Activated CD4-positive, alpha-beta T cell treated with anti-CD3 and anti-CD28 coated beads, Interleukin-2, Interleukin-4, amounts not matched to agents 100 ng/mL and 50 ng/mL, durations not matched to agents 16 hours and 8 hours (primary cell): ENCODE measurements at regions not wholly inside any gene's neighbourhood (a gene's known extent, or its start where the extent isn't known, plus 50 kb on each side); places are given as distances from the start of the nearest gene placed in this dataset.
"Not testable (repeated sequence)": the region's sequence is repeated elsewhere in the genome, so short reads cannot be mapped to it uniquely, and the experiment has no call there.

Experiments
- DNase-seq: peaks from one replicate; pipeline ENCODE4 v3.0.0-alpha.2; 2020; ENCODE audit warnings: low spot score

GRCh38 chr20:30511322-30512030 lies 746.0 kb upstream of the DEFB115 start:
- DNase-seq = no peak

GRCh38 chr20:30513050-30513628 lies 744.3 kb upstream of the DEFB115 start:
- no peak for DNase-seq

GRCh38 chr20:30515915-30516314 lies 741.5 kb upstream of the DEFB115 start:
- DNase-seq = not testable (repeated sequence)

GRCh38 chr20:30518906-30519305 lies 738.6 kb upstream of the DEFB115 start:
- not testable (repeated sequence) for DNase-seq

GRCh38 chr20:30521686-30522415 lies 735.6 kb upstream of the DEFB115 start:
- DNase-seq = not testable (repeated sequence)

GRCh38 chr20:30524155-30524554 lies 733.3 kb upstream of the DEFB115 start:
- DNase-seq = not testable (repeated sequence)

- DNase-seq = not testable (repeated sequence)
These were observed 732.7 kb upstream of the DEFB115 start for GRCh38 chr20:30524761-30525160.

GRCh38 chr20:30533653-30534052 lies 723.8 kb upstream of the DEFB115 start:
- not testable (repeated sequence) for DNase-seq

- DNase-seq = not testable (repeated sequence)
These were observed 720.0 kb upstream of the DEFB115 start for GRCh38 chr20:30537459-30537858.

- DNase-seq = not testable (repeated sequence)
These were observed 717.0 kb upstream of the DEFB115 start for GRCh38 chr20:30540330-30541069.

GRCh38 chr20:30551236-30551635 lies 706.2 kb upstream of the DEFB115 start:
- not testable (repeated sequence) for DNase-seq

- DNase-seq = not testable (repeated sequence)
These were observed 700.7 kb upstream of the DEFB115 start for GRCh38 chr20:30556797-30557196.

GRCh38 chr20:30565086-30565485 lies 692.4 kb upstream of the DEFB115 start:
- DNase-seq = not testable (repeated sequence)

- not testable (repeated sequence) for DNase-seq
These were observed 687.6 kb upstream of the DEFB115 start for GRCh38 chr20:30569867-30570266.

GRCh38 chr20:30570622-30571021 lies 686.8 kb upstream of the DEFB115 start:
- DNase-seq = not testable (repeated sequence)

- not testable (repeated sequence) for DNase-seq
These were observed 683.1 kb upstream of the DEFB115 start for GRCh38 chr20:30574337-30574736.

GRCh38 chr20:30579069-30579468 lies 678.4 kb upstream of the DEFB115 start:
- not testable (repeated sequence) for DNase-seq

- DNase-seq = not testable (repeated sequence)
These were observed 677.5 kb upstream of the DEFB115 start for GRCh38 chr20:30579824-30580438.

- DNase-seq = not testable (repeated sequence)
These were observed 675.6 kb upstream of the DEFB115 start for GRCh38 chr20:30581839-30582238.

GRCh38 chr20:30584403-30584802 lies 673.1 kb upstream of the DEFB115 start:
- not testable (repeated sequence) for DNase-seq

- peak; percentile 2 for DNase-seq
These were observed 672.1 kb upstream of the DEFB115 start for GRCh38 chr20:30585244-30585796.
